Small intestine (tissue), 7 donors: ENCODE measurements at regions not wholly inside any gene's neighbourhood (a gene's known extent, or its start where the extent isn't known, plus 50 kb on each side); places are given as distances from the start of the nearest gene placed in this dataset.

Experiments
- DNase-seq, 2 donors: peaks; one replicate each; pipeline versions ENCODE4 v3.0.0 to v3.0.0-alpha.2; 2013
- FAIRE-seq: peaks from 2 replicates; lab custom pipeline; 2012; peaks lifted over from hg19 to GRCh38; lab: Jason Lieb, UNC
- H3K27ac ChIP-seq, 3 donors: one replicate each; pipeline ENCODE4 v1.5.1; 2013; ENCODE audit warnings: low read length in 2 of 3, mild to moderate bottlenecking in 2 of 3, control low read depth in 1 of 3, inconsistent platforms in 1 of 3, low read depth in 1 of 3, moderate library complexity in 1 of 3
- H3K27me3 ChIP-seq, 3 donors: one replicate each; pipeline ENCODE4 v1.6.1; 2013; ENCODE audit warnings: low read length in 3 of 3, inconsistent platforms in 1 of 3; ENCODE audit not compliant: control insufficient read depth in 3 of 3, insufficient read depth in 3 of 3
- H3K36me3 ChIP-seq, 3 donors: one replicate each; pipeline ENCODE4 v1.6.1; 2013; ENCODE audit warnings: low read length in 3 of 3, inconsistent platforms in 1 of 3, low read depth in 1 of 3, mild to moderate bottlenecking in 1 of 3, moderate library complexity in 1 of 3; ENCODE audit not compliant: control insufficient read depth in 3 of 3, insufficient read depth in 2 of 3
- H3K4me1 ChIP-seq, 3 donors: one replicate each; pipeline ENCODE4 v1.6.1; 2013; ENCODE audit warnings: low read length in 2 of 3, inconsistent platforms in 1 of 3, low read depth in 1 of 3, mild to moderate bottlenecking in 1 of 3, moderate library complexity in 1 of 3; ENCODE audit not compliant: control insufficient read depth in 3 of 3, insufficient read depth in 2 of 3
- H3K4me3 ChIP-seq, 3 donors: one replicate each; pipeline ENCODE4 v1.5.1; 2013; ENCODE audit warnings: low read length in 3 of 3, control low read depth in 1 of 3, inconsistent platforms in 1 of 3, low read depth in 1 of 3, mild to moderate bottlenecking in 1 of 3, moderate library complexity in 1 of 3
- H3K9me3 ChIP-seq, 2 donors: one replicate each; pipeline ENCODE4 v1.6.1; 2013; ENCODE audit warnings: low read depth in 1 of 2, low read length in 1 of 2; ENCODE audit not compliant: control insufficient read depth in 2 of 2, insufficient read depth in 1 of 2
- WGBS, 3 donors: extraction: QIAGEN DNeasy Blood & Tissue Kit; methylation state at CpG; one replicate each; pipeline ENCODE4 v1.1.7; 2013; 5-methylcytosine and 5-hydroxymethylcytosine counted together
- donor health status: healthy with polysubstance abuse.
- donor health status: control.
- donor health status: control.
- donor health status: Bipolar disorder and iron deficiency.
- donor health status: healthy.

GRCh38 chr12:91940826-91941570 lies 204.6 kb downstream of the BTG1 start:
- 71 to 93% (median 88%) methylated on average over 1 of the region's 1 CpG for WGBS, 3 donors
- Histone ChIP-seq H3K9me3 (no peaks in the 10 kb centered on the region), H3K4me3 (no peak overlapping the region), H3K36me3 (no peaks in the 10 kb centered on the region), H3K27me3 (no peaks in the 10 kb centered on the region), H3K4me1 (no peaks in the 10 kb centered on the region), H3K27ac (no peak overlapping the region)
- DNase-seq: no peak
- FAIRE-seq: no peak

GRCh38 chr12:91940322-91940721 lies 205.3 kb downstream of the BTG1 start:
- H3K4me1 ChIP-seq: no peaks in the 10 kb centered on the region
- 88 to 100% (median 91%) methylated on average over 1 of the region's 1 CpG for WGBS, 3 donors
- H3K9me3 ChIP-seq: no peaks in the 10 kb centered on the region
- H3K4me3 ChIP-seq: no peak overlapping the region
- no peak overlapping the region for H3K27ac ChIP-seq
- H3K36me3 ChIP-seq: no peaks in the 10 kb centered on the region
- FAIRE-seq: no peak
- H3K27me3 ChIP-seq: no peaks in the 10 kb centered on the region
- no peak for DNase-seq

GRCh38 chr12:91937706-91938105 lies 207.9 kb downstream of the BTG1 start:
- no peak overlapping the region for H3K4me3 ChIP-seq
- FAIRE-seq (no peak), DNase-seq (no peak)
- H3K9me3 ChIP-seq: no peaks in the 10 kb centered on the region
- H3K36me3 ChIP-seq: no peaks in the 10 kb centered on the region
- H3K27ac ChIP-seq: no peak overlapping the region
- H3K27me3 ChIP-seq: no peaks in the 10 kb centered on the region
- WGBS, 3 donors: 95% methylated on average over 1 of the region's 1 CpG
- H3K4me1 ChIP-seq: no peaks in the 10 kb centered on the region

GRCh38 chr12:91937009-91937408 lies 208.6 kb downstream of the BTG1 start:
- H3K9me3 ChIP-seq: no peaks in the 10 kb centered on the region
- 89 to 91% (median 90%) methylated on average over 1 of the region's 1 CpG for WGBS, 3 donors
- no peaks in the 10 kb centered on the region for H3K36me3 ChIP-seq
- H3K4me1 ChIP-seq: no peaks in the 10 kb centered on the region
- FAIRE-seq (no peak), DNase-seq (no peak)
- H3K27ac ChIP-seq: no peak overlapping the region
- no peaks in the 10 kb centered on the region for H3K27me3 ChIP-seq
- H3K4me3 ChIP-seq: no peak overlapping the region

- no peaks in the 10 kb centered on the region for H3K27me3 ChIP-seq
- no peak for FAIRE-seq
- H3K27ac ChIP-seq: no peak overlapping the region
- H3K36me3 ChIP-seq: no peaks in the 10 kb centered on the region
- no peaks in the 10 kb centered on the region for H3K4me1 ChIP-seq
- 80 to 81% (median 80%) methylated on average over 2 of the region's 2 CpGs for WGBS, 3 donors
- H3K4me3 ChIP-seq: no peak overlapping the region
- H3K9me3 ChIP-seq: no peaks in the 10 kb centered on the region
- no peak for DNase-seq
These were observed 210.3 kb downstream of the BTG1 start for GRCh38 chr12:91935296-91935695.

GRCh38 chr12:91931111-91931510 lies 214.5 kb downstream of the BTG1 start:
- Histone ChIP-seq H3K4me3 (no peak overlapping the region), H3K4me1 (no peaks in the 10 kb centered on the region), H3K27ac (no peak overlapping the region), H3K36me3 (no peaks in the 10 kb centered on the region), H3K27me3 (no peaks in the 10 kb centered on the region), H3K9me3 (peaks cover 0 to 6% of the 10 kb centered on the region in 2 donors)
- 13 to 28% (median 16%) methylated on average over 2 of the region's 2 CpGs for WGBS, 3 donors
- DNase-seq (peak; percentile 13 to 36), FAIRE-seq (no peak)

- H3K4me3 ChIP-seq: no peak overlapping the region
- peaks cover 0 to 13% of the 10 kb centered on the region in 2 donors for H3K9me3 ChIP-seq
- DNase-seq (no peak), FAIRE-seq (no peak)
- no peak overlapping the region for H3K27ac ChIP-seq
- 82 to 92% (median 84%) methylated on average over 2 of the region's 2 CpGs for WGBS, 3 donors
- H3K4me1 ChIP-seq: no peaks in the 10 kb centered on the region
- no peaks in the 10 kb centered on the region for H3K27me3 ChIP-seq
- no peaks in the 10 kb centered on the region for H3K36me3 ChIP-seq
These were observed 217.1 kb downstream of the BTG1 start for GRCh38 chr12:91928501-91928900.

- Histone ChIP-seq H3K36me3 (peaks cover 0 to 3% (median 0%) of the 10 kb centered on the region in 3 donors), H3K27me3 (no peaks in the 10 kb centered on the region), H3K27ac (no peak overlapping the region), H3K4me3 (no peak overlapping the region), H3K4me1 (peaks cover 0 to 5% (median 0%) of the 10 kb centered on the region in 3 donors), H3K9me3 (peaks cover 0 to 13% of the 10 kb centered on the region in 2 donors)
- FAIRE-seq: no peak
- DNase-seq: no peak
- 28 to 43% (median 30%) methylated on average over 1 of the region's 1 CpG for WGBS, 3 donors
These were observed 218.8 kb downstream of the BTG1 start for GRCh38 chr12:91926848-91927247.

- H3K4me1 ChIP-seq: peaks cover 0 to 5% (median 0%) of the 10 kb centered on the region in 3 donors
- peaks cover 0 to 13% of the 10 kb centered on the region in 2 donors for H3K9me3 ChIP-seq
- FAIRE-seq: no peak
- H3K4me3 ChIP-seq: no peak overlapping the region
- H3K36me3 ChIP-seq: peaks cover 0 to 3% (median 0%) of the 10 kb centered on the region in 3 donors
- no peaks in the 10 kb centered on the region for H3K27me3 ChIP-seq
- 89 to 92% (median 92%) methylated on average over 3 of the region's 3 CpGs for WGBS, 3 donors
- no peak for DNase-seq
- H3K27ac ChIP-seq: no peak overlapping the region
These were observed 220.8 kb downstream of the BTG1 start for GRCh38 chr12:91924827-91925226.
